HG03175 (cell line): ENCODE measurements at regions not wholly inside any gene's neighbourhood (a gene's known extent, or its start where the extent isn't known, plus 50 kb on each side); places are given as distances from the start of the nearest gene placed in this dataset.
"Not testable (repeated sequence)": the region's sequence is repeated elsewhere in the genome, so short reads cannot be mapped to it uniquely, and the experiment has no call there.

Experiments
- ATAC-seq: cut with Tn5 transposase; IDR thresholded peaks from one replicate; pipeline ENCODE4 v1.9.1; 2021; ENCODE audit warnings: mild to moderate bottlenecking, moderate library complexity; ENCODE audit not compliant: unreplicated experiment

GRCh38 chr21:18117176-18117575 lies 127.5 kb upstream of the CHODL start:
- no peak for ATAC-seq

GRCh38 chr21:18114810-18115209 lies 129.8 kb upstream of the CHODL start:
- no peak for ATAC-seq

- ATAC-seq, result no peak
These were observed 139.8 kb upstream of the CHODL start for GRCh38 chr21:18104802-18105201.

GRCh38 chr21:18096413-18096812 lies 148.2 kb upstream of the CHODL start:
- ATAC-seq, result not testable (repeated sequence)

GRCh38 chr21:18089786-18090185 lies 154.8 kb upstream of the CHODL start:
- ATAC-seq, result no peak

GRCh38 chr21:18070392-18070791 lies 174.2 kb upstream of the CHODL start:
- no peak for ATAC-seq

- ATAC-seq, result no peak
These were observed 174.8 kb upstream of the CHODL start for GRCh38 chr21:18069875-18070274.

- ATAC-seq, result no peak
These were observed 184.2 kb upstream of the CHODL start for GRCh38 chr21:18060402-18060801.

- ATAC-seq, result no peak
These were observed 185.8 kb upstream of the CHODL start for GRCh38 chr21:18058731-18059398.

- no peak for ATAC-seq
These were observed 191.5 kb upstream of the CHODL start for GRCh38 chr21:18053151-18053550.

GRCh38 chr21:18049461-18049860 lies 195.2 kb upstream of the CHODL start:
- no peak for ATAC-seq

- no peak for ATAC-seq
These were observed 203.6 kb upstream of the CHODL start for GRCh38 chr21:18041012-18041411.

- no peak for ATAC-seq
These were observed 211.1 kb upstream of the C21orf91 start for GRCh38 chr21:18030248-18030647.

GRCh38 chr21:18026359-18026758 lies 207.2 kb upstream of the C21orf91 start:
- no peak for ATAC-seq

- ATAC-seq, result no peak
These were observed 204.6 kb upstream of the C21orf91 start for GRCh38 chr21:18023711-18024110.

- no peak for ATAC-seq
These were observed 204.0 kb upstream of the C21orf91 start for GRCh38 chr21:18023157-18023556.

GRCh38 chr21:18007121-18007520 lies 188.0 kb upstream of the C21orf91 start:
- ATAC-seq, result no peak

- ATAC-seq, result no peak
These were observed 187.5 kb upstream of the C21orf91 start for GRCh38 chr21:18006691-18007090.

- ATAC-seq, result no peak
These were observed 183.2 kb upstream of the C21orf91 start for GRCh38 chr21:18002393-18002792.

- no peak for ATAC-seq
These were observed 182.0 kb upstream of the C21orf91 start for GRCh38 chr21:18000981-18001686.

GRCh38 chr21:17998599-17998998 lies 179.4 kb upstream of the C21orf91 start:
- not testable (repeated sequence) for ATAC-seq

- ATAC-seq, result no peak
These were observed 170.6 kb upstream of the C21orf91 start for GRCh38 chr21:17989780-17990179.

- no peak for ATAC-seq
These were observed 168.9 kb upstream of the C21orf91 start for GRCh38 chr21:17988102-17988437.
